ENCODE measurements at regions not wholly inside any gene's neighbourhood (a gene's known extent, or its start where the extent isn't known, plus 50 kb on each side); places are given as distances from the start of the nearest gene placed in this dataset.

- intact Hi-C loops (cut with micrococcal nuclease) = no loop called here
- H3K4me2 ChIP-seq (ENCODE audit: low read depth, low read length) = no peak overlapping the region
Observed at GRCh38 chr1:121594096-121594495, 409.3 kb downstream of the SRGAP2C start.

More at GRCh38 chr1:121594096-121594495, 409.3 kb downstream of the SRGAP2C start:
- Histone ChIP-seq H3K27me3 (ENCODE audit: control insufficient read depth, insufficient read depth, low read length) (no peaks in the 10 kb centered on the region), H3K9me3 (ENCODE audit: control insufficient read depth, insufficient read depth, low read length) (no peaks in the 10 kb centered on the region), H4K8ac (ENCODE audit: low read depth in 2 of 2, low read length in 2 of 2) (no peak overlapping the region), H3K79me1 (ENCODE audit: low read depth in 1 of 2, low read length in 2 of 2) (no peaks in the 10 kb centered on the region), H4K91ac (ENCODE audit: insufficient read depth, low read depth, low read length) (no peak overlapping the region), H3K56ac (ENCODE audit: extremely low read depth, insufficient read depth, low read length) (no peak overlapping the region), H4K5ac (ENCODE audit: low read depth, low read length) (no peak overlapping the region), H3K9me1 (ENCODE audit: insufficient read depth, low read length) (no peaks in the 10 kb centered on the region), H3K18ac (ENCODE audit: low read depth, low read length) (no peak overlapping the region), H2BK20ac (ENCODE audit: low read depth, low read length) (no peak overlapping the region), H3K9ac (ENCODE audit: low read depth, low read length) (no peak overlapping the region), H3K4me3 (ENCODE audit: insufficient read depth, low read depth, low read length) (no peak overlapping the region), H2BK120ac (ENCODE audit: low read depth, low read length) (no peak overlapping the region), H2BK15ac (ENCODE audit: low read depth, low read length) (no peak overlapping the region), H3K4ac (ENCODE audit: low read depth, low read length) (no peak overlapping the region), H4K20me1 (ENCODE audit: insufficient read depth, low read length) (no peaks in the 10 kb centered on the region), H2BK5ac (ENCODE audit: low read depth, low read length, poor library complexity, severe bottlenecking) (no peak overlapping the region), H3K14ac (replicated peaks; ENCODE audit: low read depth, low read length) (no peak overlapping the region), H2AK5ac (ENCODE audit: low read depth, low read length) (no peak overlapping the region), H3K4me1 (ENCODE audit: control insufficient read depth, insufficient read depth, low read length) (no peaks in the 10 kb centered on the region), H2AFZ (replicated peaks; ENCODE audit: low read length, poor library complexity) (no peak overlapping the region), H2AK9ac (replicated peaks; ENCODE audit: low read depth, low read length, poor library complexity) (no peak overlapping the region), H3K36me3 (ENCODE audit: control insufficient read depth, insufficient read depth, low read length) (no peaks in the 10 kb centered on the region), H3K27ac (ENCODE audit: insufficient read depth, low read length) (no peak overlapping the region), H3K23ac (ENCODE audit: low read depth, low read length) (no peak overlapping the region)
- in situ Hi-C loops (cut with MboI; ENCODE audit: low sequenced_read_pairs) = no loop called here
- TF ChIP-seq CHD1 (IDR thresholded peaks at IDR 0.05; ENCODE audit: low read depth, low read length) (no peak), MAZ (IDR thresholded peaks at IDR 0.05; ENCODE audit: borderline replicate concordance, low read depth, low read length) (no peak), MXI1 (IDR thresholded peaks at IDR 0.05; ENCODE audit: borderline replicate concordance, low read depth, low read length) (no peak), CEBPB (IDR thresholded peaks at IDR 0.05; ENCODE audit: low read depth, low read length) (no peak), POLR2A (IDR thresholded peaks at IDR 0.05; ENCODE audit: low read depth, low read length) (no peak), FOS (IDR thresholded peaks at IDR 0.05; ENCODE audit: low read depth, low read length) (no peak), RFX5 (IDR thresholded peaks at IDR 0.05; ENCODE audit: low read depth, low read length) (no peak)
- no peak for DNase-seq
- BruUV-seq (replicated peaks) = no TSS peak
- no peak for ATAC-seq (ENCODE audit: low read depth)
- ChIA-PET CTCF (no interaction called here), POLR2A (ENCODE audit: unreplicated experiment) (no interaction called here)
- dilution Hi-C loops (cut with HindIII; ENCODE audit: low sequenced_read_pairs, unreplicated experiment) = no loop called here
- WGBS, 2 experiments (ENCODE audit: extremely low coverage in 2 of 2, insufficient read length in 1 of 2) = 17% methylated on average over 1 of the region's 3 CpGs; no CpG with 5 or more reads in 1 of the 2 experiments
